NCI-H446 treated with DMSO at 0.1 percent for 48 hours (cell line): ENCODE measurements at regions not wholly inside any gene's neighbourhood (a gene's known extent, or its start where the extent isn't known, plus 50 kb on each side); places are given as distances from the start of the nearest gene placed in this dataset.
"Not testable (repeated sequence)": the region's sequence is repeated elsewhere in the genome, so short reads cannot be mapped to it uniquely, and the experiment has no call there.

Source experiments
- DNase-seq: peaks from one replicate; lab custom pipeline; 2025; lab: John Stamatoyannopoulos, UW

GRCh38 chr13:61358599-61358998 lies 57.0 kb downstream of the PCDH20 start:
- no peak for DNase-seq

- DNase-seq, result no peak
Measured at GRCh38 chr13:61350341-61350740, 65.3 kb downstream of the PCDH20 start.

- DNase-seq, result no peak
Measured at GRCh38 chr13:61339054-61339621, 76.5 kb downstream of the PCDH20 start.

- DNase-seq, result no peak
Measured at GRCh38 chr13:61316647-61317046, 99.0 kb downstream of the PCDH20 start.

GRCh38 chr13:61294467-61295191 lies 121.0 kb downstream of the PCDH20 start:
- DNase-seq, result no peak

GRCh38 chr13:61286148-61286745 lies 129.4 kb downstream of the PCDH20 start:
- no peak for DNase-seq

- DNase-seq, result no peak
Measured at GRCh38 chr13:61277586-61278276, 137.9 kb downstream of the PCDH20 start.

GRCh38 chr13:61277088-61277487 lies 138.6 kb downstream of the PCDH20 start:
- no peak for DNase-seq

GRCh38 chr13:61276401-61276800 lies 139.2 kb downstream of the PCDH20 start:
- no peak for DNase-seq

- no peak for DNase-seq
Measured at GRCh38 chr13:61275736-61276135, 139.9 kb downstream of the PCDH20 start.

- DNase-seq, result no peak
Measured at GRCh38 chr13:61275251-61275650, 140.4 kb downstream of the PCDH20 start.

- DNase-seq, result not testable (repeated sequence)
Measured at GRCh38 chr13:61266896-61267295, 148.8 kb downstream of the PCDH20 start.

GRCh38 chr13:61261746-61262472 lies 153.7 kb downstream of the PCDH20 start:
- DNase-seq, result no peak

GRCh38 chr13:61258185-61258584 lies 157.5 kb downstream of the PCDH20 start:
- DNase-seq, result no peak

GRCh38 chr13:61255040-61255796 lies 160.4 kb downstream of the PCDH20 start:
- no peak for DNase-seq

- no peak for DNase-seq
Measured at GRCh38 chr13:61253105-61253877, 162.4 kb downstream of the PCDH20 start.

GRCh38 chr13:61252213-61252612 lies 163.4 kb downstream of the PCDH20 start:
- no peak for DNase-seq

- no peak for DNase-seq
Measured at GRCh38 chr13:61247149-61247936, 168.3 kb downstream of the PCDH20 start.

GRCh38 chr13:61246351-61246750 lies 169.3 kb downstream of the PCDH20 start:
- DNase-seq, result no peak

- DNase-seq, result no peak
Measured at GRCh38 chr13:61215601-61216000, 200.0 kb downstream of the PCDH20 start.
